ENCODE measurements at regions not wholly inside any gene's neighbourhood (a gene's known extent, or its start where the extent isn't known, plus 50 kb on each side); places are given as distances from the start of the nearest gene placed in this dataset.
"Not testable (repeated sequence)": the region's sequence is repeated elsewhere in the genome, so short reads cannot be mapped to it uniquely, and the experiment has no call there.

DNA sequence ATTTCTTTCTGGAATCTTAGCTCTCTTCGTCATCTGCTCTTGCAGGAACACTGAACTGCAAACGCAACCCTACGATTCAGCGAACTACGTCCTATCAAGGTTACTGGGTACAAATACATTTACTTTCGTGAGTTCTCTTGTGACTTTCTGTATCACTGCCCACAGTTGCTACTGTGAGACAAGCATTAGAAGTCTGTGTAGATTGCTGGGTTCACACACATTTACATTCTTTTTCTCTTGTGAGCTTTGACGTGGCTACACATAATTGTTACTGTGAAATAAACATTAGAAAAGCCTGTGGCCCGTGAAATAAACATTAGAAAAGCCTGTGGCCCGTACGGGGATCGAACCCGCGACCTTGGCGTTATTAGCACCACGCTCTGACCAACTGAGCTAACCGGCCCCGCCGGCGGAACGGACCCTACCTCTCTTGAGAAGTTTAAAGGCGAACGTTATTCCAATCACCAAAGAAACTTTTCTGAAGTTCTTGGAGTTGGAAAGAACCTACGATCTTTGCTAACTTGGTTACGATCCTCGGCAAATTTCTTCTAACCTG lies 61.2 kb upstream of the ZNF322 start:
- FAIRE-seq; DNase-seq (ENCODE audit: insufficient read length, low spot score): not testable (repeated sequence)

DNA sequence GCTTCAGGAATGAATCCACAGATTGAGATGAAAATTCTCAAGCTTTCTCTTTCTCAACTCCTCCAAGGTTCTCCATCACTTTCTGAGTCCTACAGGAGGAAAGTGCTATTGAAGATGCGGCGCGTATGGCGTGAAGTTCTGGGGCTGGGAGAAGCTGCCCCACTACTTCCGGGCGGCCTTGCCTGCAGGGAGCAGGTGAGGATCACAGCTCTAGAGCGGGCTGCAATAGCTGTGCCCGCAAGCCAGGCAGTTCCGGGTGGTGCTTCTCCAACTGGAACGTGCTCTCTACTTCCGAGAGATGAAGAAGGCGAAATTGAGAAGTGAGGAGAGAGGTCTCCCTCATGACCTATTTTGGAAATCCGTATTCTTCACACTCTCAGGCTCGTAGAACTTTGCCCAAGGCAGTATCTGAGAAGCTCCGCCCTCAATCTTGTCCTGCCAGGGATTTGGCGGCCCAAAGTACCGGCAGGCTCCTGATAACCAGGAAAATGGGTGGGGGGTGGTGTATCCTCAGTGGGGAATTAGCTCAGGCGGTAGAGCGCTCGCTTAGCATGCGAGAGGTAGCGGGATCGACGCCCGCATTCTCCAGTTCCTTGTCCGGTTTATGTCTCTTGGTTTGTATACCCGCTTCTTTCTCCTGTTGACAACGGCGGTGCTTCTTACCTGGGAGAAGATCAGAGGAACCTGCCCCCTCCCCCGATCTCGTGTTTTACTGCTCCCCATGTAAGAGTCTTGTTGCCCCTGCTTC lies 70.6 kb upstream of the ZNF322 start:
- DNase-seq (ENCODE audit: insufficient read length, low spot score); FAIRE-seq: not testable (repeated sequence)

DNA sequence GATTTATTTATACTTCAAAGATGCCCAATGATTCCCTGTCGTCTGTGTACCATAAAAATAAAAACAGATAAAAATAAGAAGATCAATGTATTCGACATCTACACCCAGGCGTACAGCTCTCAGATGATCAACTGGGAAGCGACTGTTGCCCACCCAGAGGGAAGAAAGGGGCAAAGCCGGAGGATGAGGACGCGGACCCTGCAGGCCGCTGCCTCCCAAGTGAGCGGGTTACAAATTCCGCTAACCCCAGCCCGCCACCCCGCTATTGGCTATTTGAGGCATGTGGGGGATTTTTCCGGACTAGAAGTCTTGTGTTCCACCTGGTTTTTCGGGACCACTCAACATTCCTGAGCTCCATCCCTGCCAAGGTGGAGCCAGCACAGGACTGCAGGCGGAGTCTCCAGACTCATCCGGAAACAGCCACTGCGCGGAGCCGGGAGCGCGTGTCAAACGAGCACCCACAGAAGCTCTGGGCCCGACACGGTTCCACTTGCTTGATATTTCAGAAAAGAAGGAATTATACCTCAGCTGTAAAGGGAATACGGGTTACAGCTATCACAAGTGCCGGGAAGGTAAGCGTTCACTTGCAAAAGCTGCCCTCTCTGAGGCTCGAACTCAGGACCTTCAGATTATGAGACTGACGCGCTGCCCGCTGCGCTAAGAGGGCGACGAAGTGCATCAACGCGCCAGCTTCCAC lies 75.4 kb upstream of the ZNF322 start:
- not testable (repeated sequence) for DNase-seq (ENCODE audit: insufficient read length, low spot score); FAIRE-seq

DNA sequence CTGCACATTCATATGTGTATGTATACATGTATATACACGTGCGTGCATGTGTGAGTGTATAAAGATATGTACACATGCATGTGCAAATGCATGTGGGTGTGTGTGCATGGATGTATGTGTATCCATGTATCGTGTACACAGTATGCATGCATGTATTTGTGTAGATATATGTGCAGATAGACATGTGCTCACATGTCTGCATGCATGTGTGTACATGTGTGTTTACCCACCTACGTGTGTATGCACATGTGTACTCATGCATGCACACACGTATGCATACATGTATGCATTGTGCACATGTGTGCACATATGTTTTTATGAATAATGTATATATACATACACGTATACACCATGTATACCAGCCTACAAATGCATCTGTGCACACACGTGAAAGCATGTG lies 80.3 kb upstream of the ZNF322 start:
- FAIRE-seq (no peak), DNase-seq (ENCODE audit: insufficient read length, low spot score) (no peak)
- TF ChIP-seq SPI1 (IDR thresholded peaks at IDR 0.05; ENCODE audit: low read depth, low read length) (no peak), POLR2A (IDR thresholded peaks at IDR 0.05; ENCODE audit: low read depth, low read length) (no peak), TAF1 (IDR thresholded peaks at IDR 0.05; ENCODE audit: low read depth, low read length) (no peak), POLR2AphosphoS5 (IDR thresholded peaks at IDR 0.05; ENCODE audit: low read depth, low read length) (no peak), POU2F2 (IDR thresholded peaks at IDR 0.05; ENCODE audit: low read depth, low read length) (no peak), PAX5 (IDR thresholded peaks at IDR 0.05; ENCODE audit: insufficient read depth, low read length, severe bottlenecking) (no peak)

DNA sequence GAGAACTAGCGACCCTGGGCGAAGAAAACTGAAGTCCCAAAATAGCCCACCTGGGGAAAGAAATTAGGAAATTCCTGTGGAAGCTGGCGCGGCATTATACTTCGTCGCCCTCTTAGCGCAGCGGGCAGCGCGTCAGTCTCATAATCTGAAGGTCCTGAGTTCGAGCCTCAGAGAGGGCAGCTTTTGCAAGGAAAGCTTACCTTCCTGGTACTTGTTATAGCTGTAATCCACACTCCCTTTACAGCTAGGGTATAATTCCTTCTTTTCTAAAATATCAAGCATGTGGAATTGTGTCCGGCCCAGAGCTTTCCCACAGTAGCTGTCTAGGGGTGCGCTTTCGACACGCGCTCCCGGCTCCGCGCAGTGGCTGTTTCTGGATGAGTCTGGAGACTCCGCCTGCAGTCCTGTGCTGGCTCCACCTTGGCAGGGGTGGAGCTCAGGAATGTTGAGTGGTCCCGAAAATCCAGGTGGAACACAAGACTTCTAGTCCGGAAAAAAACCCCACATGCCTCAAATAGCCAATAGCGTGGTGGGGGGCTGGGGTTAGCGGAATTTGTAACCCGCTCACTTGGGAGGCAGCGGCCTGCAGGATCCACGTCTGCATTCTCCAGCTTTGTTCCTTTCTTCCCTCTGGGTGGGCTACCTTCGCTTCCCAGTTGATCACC lies 83.7 kb upstream of the ZNF322 start:
- no peak for TF ChIP-seq SPI1 (IDR thresholded peaks at IDR 0.05; ENCODE audit: low read depth, low read length)
- no peak for TF ChIP-seq PAX5 (IDR thresholded peaks at IDR 0.05; ENCODE audit: insufficient read depth, low read length, severe bottlenecking)
- no peak for TF ChIP-seq TAF1 (IDR thresholded peaks at IDR 0.05; ENCODE audit: low read depth, low read length)
- no peak for TF ChIP-seq POLR2AphosphoS5 (IDR thresholded peaks at IDR 0.05; ENCODE audit: low read depth, low read length)
- TF ChIP-seq POU2F2 (IDR thresholded peaks at IDR 0.05; ENCODE audit: low read depth, low read length), result no peak
- no peak for TF ChIP-seq POLR2A (IDR thresholded peaks at IDR 0.05; ENCODE audit: low read depth, low read length)
- FAIRE-seq (no peak), DNase-seq (ENCODE audit: insufficient read length, low spot score) (no peak)

DNA sequence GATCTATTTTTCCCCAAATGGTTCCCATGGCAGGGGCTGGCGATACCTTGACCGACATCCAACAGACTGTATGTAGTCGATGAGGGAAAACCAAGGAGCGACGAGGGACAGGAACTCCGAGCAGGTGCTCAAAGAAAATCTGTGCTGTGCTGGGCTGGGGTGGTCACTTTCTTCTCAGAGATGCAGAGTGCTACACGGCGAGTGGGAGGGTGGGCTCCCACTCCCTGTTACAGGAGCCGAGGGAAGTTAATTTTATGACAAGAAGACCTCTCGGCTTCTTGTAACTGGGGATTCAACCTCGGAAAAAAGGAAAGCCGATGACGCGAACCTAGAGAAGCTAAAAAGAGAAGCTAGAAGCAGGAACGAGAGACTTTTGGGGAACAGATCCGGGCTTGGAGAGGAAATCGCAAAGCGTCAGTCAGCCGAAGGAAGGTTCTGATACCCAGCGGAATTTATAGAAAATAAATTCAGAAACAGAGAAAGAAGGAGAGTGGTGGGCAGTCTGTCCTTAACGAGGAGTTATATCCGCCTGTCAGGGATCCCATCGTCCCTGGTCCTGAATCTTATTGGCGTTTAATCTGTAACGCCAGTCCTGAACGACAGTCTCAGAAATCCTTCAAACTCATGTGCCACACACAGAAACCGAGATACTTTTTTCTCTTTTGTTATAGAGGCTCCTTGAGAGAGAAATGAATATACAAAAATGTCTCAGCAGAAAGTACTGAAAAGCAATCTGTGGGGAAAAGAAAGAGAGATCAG lies 84.6 kb upstream of the ZNF322 start:
- DNase-seq (ENCODE audit: insufficient read length, low spot score) (no peak), FAIRE-seq (no peak)
- TF ChIP-seq TAF1 (IDR thresholded peaks at IDR 0.05; ENCODE audit: low read depth, low read length) (no peak), POLR2AphosphoS5 (IDR thresholded peaks at IDR 0.05; ENCODE audit: low read depth, low read length) (no peak), POLR2A (IDR thresholded peaks at IDR 0.05; ENCODE audit: low read depth, low read length) (no peak), POU2F2 (IDR thresholded peaks at IDR 0.05; ENCODE audit: low read depth, low read length) (no peak), PAX5 (IDR thresholded peaks at IDR 0.05; ENCODE audit: insufficient read depth, low read length, severe bottlenecking) (no peak), SPI1 (IDR thresholded peaks at IDR 0.05; ENCODE audit: low read depth, low read length) (no peak)

DNA sequence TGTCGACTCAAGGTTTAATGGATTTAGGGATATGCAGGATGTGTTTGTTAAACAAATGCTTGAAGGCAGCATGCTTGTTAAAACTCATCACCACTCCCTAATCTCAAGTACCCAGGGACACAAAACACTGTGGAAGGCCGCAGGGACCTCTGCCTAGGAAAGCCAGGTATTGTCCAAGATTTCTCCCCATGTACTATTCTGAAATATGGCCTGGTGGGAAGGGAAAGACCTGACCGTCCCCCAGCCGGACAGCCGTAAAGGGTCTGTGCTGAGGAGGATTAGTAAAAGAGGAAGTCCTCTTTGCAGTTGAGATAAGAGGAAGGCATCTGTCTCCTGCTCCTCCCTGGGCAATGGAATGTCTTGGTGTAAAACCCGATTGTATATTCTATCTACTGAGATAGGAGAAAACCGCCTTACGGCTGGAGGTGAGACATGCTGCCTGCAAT lies 85.3 kb upstream of the ZNF322 start:
- 0 out of 2 replicates have a peak, but pooled peaks have one; percentile 21 for TF ChIP-seq SPI1 (IDR thresholded peaks at IDR 0.05; ENCODE audit: low read depth, low read length)
- DNase-seq (ENCODE audit: insufficient read length, low spot score); FAIRE-seq: not testable (repeated sequence)

DNA sequence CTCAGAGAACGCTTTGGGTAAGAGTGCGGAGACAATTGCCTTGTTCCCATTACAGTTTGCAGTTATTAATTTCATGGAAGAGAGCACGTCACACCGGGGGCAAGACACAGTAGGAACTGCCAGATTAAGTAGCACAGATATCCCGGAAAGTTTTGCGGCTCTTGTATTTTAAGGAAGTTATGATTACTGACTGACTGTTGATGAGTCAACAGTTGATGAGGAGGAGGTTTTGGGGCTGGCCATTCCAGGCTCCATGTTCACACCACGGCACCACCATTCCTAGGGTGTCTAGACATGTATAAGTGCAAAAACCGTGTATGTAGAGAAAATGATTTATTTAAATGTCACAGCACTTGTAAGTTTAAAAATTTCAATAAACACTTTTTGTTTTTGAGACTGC lies 86.4 kb upstream of the ZNF322 start:
- not testable (repeated sequence) for FAIRE-seq; DNase-seq (ENCODE audit: insufficient read length, low spot score)

DNA sequence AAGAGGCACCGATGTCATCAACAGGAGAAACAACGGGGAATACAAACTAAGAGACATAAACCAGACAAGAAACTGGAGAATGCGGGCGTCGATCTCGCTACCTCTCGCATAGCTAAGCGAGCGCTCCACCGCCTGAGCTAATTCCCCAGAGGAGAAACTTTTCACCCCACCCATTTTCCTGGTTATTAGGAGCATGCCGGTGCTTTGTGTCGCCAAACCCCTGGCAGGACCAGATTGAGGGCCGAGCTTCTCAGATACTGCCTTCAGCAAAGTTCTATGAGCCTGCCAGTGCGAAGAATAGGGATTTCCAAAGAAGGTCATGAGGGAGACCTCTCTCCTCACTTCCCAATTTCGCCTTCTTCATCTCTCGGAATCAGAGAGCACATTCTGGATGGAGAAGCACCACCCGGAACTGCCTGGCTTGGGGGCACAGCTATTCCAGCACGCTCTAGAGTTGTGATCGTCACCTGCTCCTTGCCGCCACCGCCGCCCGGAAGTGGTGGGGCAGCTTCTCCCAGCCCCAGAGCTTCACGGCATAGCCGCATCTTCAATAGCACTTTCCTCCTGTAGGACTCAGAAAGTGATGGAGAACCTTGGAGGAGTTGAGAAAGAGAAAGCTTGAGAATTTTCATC lies 89.7 kb upstream of the ZNF322 start:
- FAIRE-seq; DNase-seq (ENCODE audit: insufficient read length, low spot score): not testable (repeated sequence)

DNA sequence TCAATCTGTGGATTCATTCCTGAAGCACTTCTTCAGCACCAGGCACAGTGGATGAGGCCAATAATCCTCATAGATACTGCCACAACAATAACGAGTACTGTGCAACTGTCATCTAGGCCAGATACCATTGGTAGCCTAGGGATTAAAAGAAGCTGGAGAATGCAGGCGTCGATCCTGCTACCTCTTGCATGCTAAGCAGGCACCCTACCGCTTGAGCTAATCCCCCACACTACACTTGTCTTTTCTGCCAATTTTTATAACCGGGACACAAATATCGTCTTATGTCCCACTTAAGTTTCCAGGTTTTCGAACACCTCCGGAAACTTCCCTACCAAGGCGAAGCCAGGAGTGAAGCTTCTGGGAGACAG lies 90.2 kb upstream of the ZNF322 start:
- DNase-seq (ENCODE audit: insufficient read length, low spot score); FAIRE-seq: not testable (repeated sequence)

DNA sequence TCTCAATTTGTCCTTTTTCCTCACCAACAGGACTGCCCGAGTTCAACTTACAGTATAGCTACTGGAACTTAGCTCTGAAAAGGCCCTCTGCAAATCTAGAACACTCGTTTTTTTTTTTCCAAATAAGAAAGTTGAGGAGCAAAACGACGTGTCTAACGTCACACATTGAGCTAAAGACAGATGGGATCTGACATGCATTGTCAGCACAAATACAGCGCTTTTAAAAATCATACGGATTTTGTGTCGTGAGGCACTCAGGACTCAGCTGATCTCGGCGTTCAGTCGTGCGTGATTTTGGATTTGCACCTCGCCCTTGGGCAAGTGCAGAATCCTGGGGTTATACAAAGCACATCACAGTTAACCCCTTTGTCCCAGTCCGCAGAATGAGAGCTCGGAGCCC lies 94.7 kb upstream of the ZNF322 start:
- FAIRE-seq, result no peak
- no peak for DNase-seq (ENCODE audit: insufficient read length, low spot score)
- TF ChIP-seq PAX5 (IDR thresholded peaks at IDR 0.05; ENCODE audit: insufficient read depth, low read length, severe bottlenecking), result no peak
- TF ChIP-seq TAF1 (IDR thresholded peaks at IDR 0.05; ENCODE audit: low read depth, low read length), result no peak
- no peak for TF ChIP-seq POLR2A (IDR thresholded peaks at IDR 0.05; ENCODE audit: low read depth, low read length)
- no peak for TF ChIP-seq POU2F2 (IDR thresholded peaks at IDR 0.05; ENCODE audit: low read depth, low read length)
- no peak for TF ChIP-seq SPI1 (IDR thresholded peaks at IDR 0.05; ENCODE audit: low read depth, low read length)
- no peak for TF ChIP-seq POLR2AphosphoS5 (IDR thresholded peaks at IDR 0.05; ENCODE audit: low read depth, low read length)

DNA sequence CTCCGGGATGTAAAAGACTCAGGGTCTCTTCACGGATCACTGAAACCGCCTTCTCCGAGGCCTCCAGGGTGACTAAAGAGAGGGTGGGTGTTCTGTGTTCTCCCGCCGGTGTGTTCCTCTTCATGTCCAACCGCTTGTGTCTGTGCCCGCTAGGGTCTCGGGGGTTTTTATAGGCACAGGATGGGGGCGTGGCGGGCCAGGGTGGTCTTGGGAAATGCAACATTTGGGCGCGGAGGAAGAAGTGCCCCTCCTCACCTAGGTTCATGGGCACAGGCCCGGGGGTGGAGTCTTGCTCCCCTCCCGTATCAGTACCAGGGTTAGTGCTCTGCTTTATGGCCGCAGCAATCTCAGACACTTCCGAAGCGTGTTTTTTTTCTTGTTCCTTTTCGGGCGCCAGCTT lies 95.3 kb upstream of the ZNF322 start:
- not testable (repeated sequence) for DNase-seq (ENCODE audit: insufficient read length, low spot score); FAIRE-seq

DNA sequence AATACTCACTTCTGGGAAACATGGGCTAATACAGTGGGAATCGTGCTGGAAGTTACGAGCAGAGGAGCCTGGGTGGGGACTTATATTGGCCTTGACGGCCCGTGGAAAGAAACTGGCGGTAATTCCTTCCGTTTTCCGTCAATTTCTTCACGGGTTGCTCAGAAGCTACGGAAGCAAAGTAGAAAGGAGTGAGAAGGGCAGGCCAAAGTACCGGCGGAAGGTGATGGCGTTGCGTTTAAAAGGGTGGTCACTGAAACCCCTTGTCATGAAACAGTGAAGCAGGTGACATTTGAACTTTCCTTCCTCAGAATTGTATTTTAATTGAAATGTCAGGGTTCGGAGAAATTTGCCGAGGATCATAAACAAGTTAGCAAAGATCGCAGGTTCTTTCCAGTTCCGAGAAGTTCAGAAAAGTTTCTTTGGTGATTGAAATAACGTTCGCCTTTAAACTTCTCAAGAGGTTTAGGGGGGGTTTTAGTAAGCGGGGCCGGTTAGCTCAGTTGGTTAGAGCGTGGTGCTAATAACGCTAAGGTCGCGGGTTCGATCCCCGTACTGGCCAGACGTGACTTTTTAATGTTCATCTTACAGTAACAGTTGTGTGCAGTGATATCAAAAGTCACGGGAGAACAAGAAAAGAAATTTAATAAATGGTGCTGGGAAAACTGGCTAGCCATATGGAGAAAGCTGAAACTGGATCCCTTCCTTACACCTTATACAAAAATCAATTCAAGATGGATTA lies 96.7 kb upstream of the ZNF322 start:
- FAIRE-seq; DNase-seq (ENCODE audit: insufficient read length, low spot score): not testable (repeated sequence)

DNA sequence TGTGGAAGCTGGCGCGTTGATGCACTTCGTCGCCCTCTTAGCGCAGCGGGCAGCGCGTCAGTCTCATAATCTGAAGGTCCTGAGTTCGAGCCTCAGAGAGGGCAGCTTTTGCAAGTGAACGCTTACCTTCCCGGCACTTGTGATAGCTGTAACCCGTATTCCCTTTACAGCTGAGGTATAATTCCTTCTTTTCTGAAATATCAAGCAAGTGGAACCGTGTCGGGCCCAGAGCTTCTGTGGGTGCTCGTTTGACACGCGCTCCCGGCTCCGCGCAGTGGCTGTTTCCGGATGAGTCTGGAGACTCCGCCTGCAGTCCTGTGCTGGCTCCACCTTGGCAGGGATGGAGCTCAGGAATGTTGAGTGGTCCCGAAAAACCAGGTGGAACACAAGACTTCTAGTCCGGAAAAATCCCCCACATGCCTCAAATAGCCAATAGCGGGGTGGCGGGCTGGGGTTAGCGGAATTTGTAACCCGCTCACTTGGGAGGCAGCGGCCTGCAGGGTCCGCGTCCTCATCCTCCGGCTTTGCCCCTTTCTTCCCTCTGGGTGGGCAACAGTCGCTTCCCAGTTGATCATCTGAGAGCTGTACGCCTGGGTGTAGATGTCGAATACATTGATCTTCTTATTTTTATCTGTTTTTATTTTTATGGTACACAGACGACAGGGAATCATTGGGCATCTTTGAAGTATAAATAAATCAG lies 106.8 kb upstream of the ZNF322 start:
- FAIRE-seq; DNase-seq (ENCODE audit: insufficient read length, low spot score): not testable (repeated sequence)

Measured in GM12891 (cell line).